HCT116 (cell line): ENCODE measurements at regions not wholly inside any gene's neighbourhood (a gene's known extent, or its start where the extent isn't known, plus 50 kb on each side); places are given as distances from the start of the nearest gene placed in this dataset.
A peak's percentile ranks its signal among the peaks of the same experiment; 100 is the strongest.

Source experiments
- ATAC-seq: fragments of 200-7000 bp; cut with Tn5 transposase; 2 replicates; pipeline ENCODE4 v1.9.1; 2020; ENCODE audit warnings: mild to moderate bottlenecking, moderate library complexity
- BruUV-seq: library from RNA; stranded (reverse); fragments of 400-500 nt; replicated peaks from 2 replicates; lab custom pipeline; 2021; lab: Mats Ljungman, UMichigan
- CTCF ChIA-PET: fragments of 300-600 bp; sonication (Branson Sonifier 250); formaldehyde crosslinking; loops from one replicate; lab custom pipeline; 2021; ENCODE audit warnings: antibody characterized with exemption; lab: Charles Lee
- POLR2A ChIA-PET: fragments of 300-600, 350-600 bp; sonication (Branson Sonifier 250); formaldehyde crosslinking; loops from one replicate; lab custom pipeline; 2021; ENCODE audit warnings: antibody characterized with exemption; lab: Charles Lee
- RAD21 ChIA-PET, 2 experiments: fragments of 300-600 bp; sonication (Branson Sonifier 250); formaldehyde crosslinking; loops; one replicate each; lab custom pipeline; 2023; ENCODE audit warnings: low total read pairs in 2 of 2; ENCODE audit not compliant: uncharacterized antibody in 2 of 2, unreplicated experiment in 2 of 2, low non-redundant PET in 1 of 2; lab: Charles Lee
- DNase-seq: peaks from one replicate; pipeline ENCODE4 v3.0.0-alpha.2; 2010; ENCODE audit warnings: low read depth, low spot score
- H2AFZ ChIP-seq: fragments of 200-600 bp; shearing (Covaris generic), sonication (generic); 2 replicates; pipeline ENCODE4 v1.6.1; 2017; ENCODE audit warnings: low read depth, mixed run types, mixed read lengths, antibody characterized with exemption, low read length; ENCODE audit not compliant: poor library complexity, severe bottlenecking
- H3K27ac ChIP-seq: 2 replicates; pipeline ENCODE4 v1.5.1; 2012; ENCODE audit warnings: low read depth, low read length
- H3K27me3 ChIP-seq: fragments of 200-600 bp; sonication (generic); 2 replicates; pipeline ENCODE4 v1.6.1; 2016; ENCODE audit warnings: mixed run types, low read length, mixed read lengths; ENCODE audit not compliant: insufficient read depth
- H3K36me3 ChIP-seq, 2 experiments: fragments of 200-500 bp in 1 of 2; fragments of 200-600 bp in 1 of 2; sonication (Bioruptor generic) in 1 of 2; sonication (generic) in 1 of 2; 2 replicates each; pipeline versions ENCODE4 v1.5.1 to v1.6.1; 2014 to 2016; ENCODE audit warnings: low read length in 2 of 2, inconsistent platforms in 1 of 2, mixed read lengths in 1 of 2, mixed run types in 1 of 2; ENCODE audit not compliant: insufficient read depth in 2 of 2, control insufficient read depth in 1 of 2
- H3K4me1 ChIP-seq, 2 experiments: fragments of 200-600 bp in 1 of 2; sonication (generic) in 1 of 2; 2 replicates each; pipeline versions ENCODE4 v1.5.1 to v1.6.1; 2012 to 2017; ENCODE audit warnings: low read length in 2 of 2, inconsistent platforms in 1 of 2, mild to moderate bottlenecking in 1 of 2, mixed read lengths in 1 of 2, mixed run types in 1 of 2, moderate library complexity in 1 of 2; ENCODE audit not compliant: insufficient read depth in 2 of 2, control insufficient read depth in 1 of 2
- H3K4me2 ChIP-seq: fragments of 200-600 bp; sonication (generic); 2 replicates; pipeline ENCODE4 v1.6.1; 2017; ENCODE audit warnings: mixed run types, low read length, mixed read lengths
- H3K4me3 ChIP-seq, 2 experiments: fragments of 200-600 bp in 1 of 2; sonication (generic) in 1 of 2; replicated peaks in 1 of 2; 2 replicates each; pipeline ENCODE4 v1.5.1; 2011 to 2016; ENCODE audit warnings: low read length in 2 of 2, control low read depth in 1 of 2, low read depth in 1 of 2, mild to moderate bottlenecking in 1 of 2, mixed read lengths in 1 of 2, mixed run types in 1 of 2
- H3K79me2 ChIP-seq: fragments of 200-600 bp; sonication (generic); 2 replicates; pipeline ENCODE4 v1.6.1; 2017; ENCODE audit warnings: mild to moderate bottlenecking, mixed run types, low read length, moderate library complexity, mixed read lengths; ENCODE audit not compliant: insufficient read depth
- H3K9ac ChIP-seq: fragments of 200-600 bp; sonication (generic); 2 replicates; pipeline ENCODE4 v1.6.1; 2016; ENCODE audit warnings: low read length, mixed read lengths
- H3K9me2 ChIP-seq: fragments of 200-600 bp; sonication (generic), shearing (Covaris generic); 2 replicates; pipeline ENCODE4 v1.6.1; 2017; ENCODE audit warnings: mixed run types, mild to moderate bottlenecking, moderate library complexity; ENCODE audit not compliant: insufficient read depth
- H3K9me3 ChIP-seq, 2 experiments: fragments of 200-500 bp in 1 of 2; fragments of 200-600 bp in 1 of 2; sonication (Bioruptor generic) in 1 of 2; sonication (generic) in 1 of 2; 2 replicates each; pipeline ENCODE4 v1.6.1; 2014 to 2017; ENCODE audit warnings: low read length in 2 of 2, mixed read lengths in 2 of 2, inconsistent platforms in 1 of 2, low read depth in 1 of 2, mild to moderate bottlenecking in 1 of 2, mixed run types in 1 of 2, moderate library complexity in 1 of 2; ENCODE audit not compliant: control insufficient read depth in 1 of 2, insufficient read depth in 1 of 2
- H4K20me1 ChIP-seq: fragments of 200-600 bp; sonication (generic), shearing (Covaris generic); 2 replicates; pipeline ENCODE4 v1.6.1; 2017; ENCODE audit warnings: mixed run types, mild to moderate bottlenecking, moderate library complexity; ENCODE audit not compliant: insufficient read depth
- CBX3 ChIP-seq: IDR thresholded peaks from 2 replicates; pipeline ENCODE4 v1.6.1; 2012; ENCODE audit warnings: low read depth
- CEBPB ChIP-seq: IDR thresholded peaks from 2 replicates; pipeline ENCODE4 v1.6.1; 2012; ENCODE audit warnings: low read depth
- EZH2 ChIP-seq: fragments of 200-600 bp; sonication (generic); IDR thresholded peaks from 2 replicates; pipeline ENCODE4 v1.6.1; 2017; ENCODE audit warnings: antibody characterized with exemption, mixed run types
- EZH2phosphoT487 ChIP-seq: fragments of 200-600 bp; IDR thresholded peaks from 2 replicates; pipeline ENCODE4 v1.6.1; 2018; ENCODE audit warnings: antibody characterized with exemption, borderline replicate concordance
- POLR2A ChIP-seq: IDR thresholded peaks from 2 replicates; pipeline ENCODE4 v1.7.0; 2011; ENCODE audit warnings: borderline replicate concordance; ENCODE audit not compliant: insufficient read depth, insufficient read length; ENCODE audit errors: extremely low read depth
- POLR2AphosphoS5 ChIP-seq: IDR thresholded peaks from 2 replicates; pipeline ENCODE4 v1.6.1; 2011; ENCODE audit warnings: mild to moderate bottlenecking, low read depth, low read length, moderate library complexity
- RAD21 ChIP-seq: IDR thresholded peaks from 2 replicates; pipeline ENCODE4 v1.6.1; 2012; ENCODE audit warnings: low read depth, mild to moderate bottlenecking
- TCF7L2 ChIP-seq: IDR thresholded peaks from 2 replicates; pipeline ENCODE4 v1.7.0; 2011; ENCODE audit warnings: borderline replicate concordance, inconsistent platforms; ENCODE audit not compliant: insufficient read depth, insufficient read length; ENCODE audit errors: extremely low read depth
- YY1 ChIP-seq: IDR thresholded peaks from 2 replicates; pipeline ENCODE4 v1.6.1; 2011; ENCODE audit warnings: low read length, low read depth, moderate library complexity, mild to moderate bottlenecking; ENCODE audit not compliant: insufficient replicate concordance; ENCODE audit errors: extremely low read depth
- ZFX ChIP-seq: fragments of 450-650 bp; IDR thresholded peaks from 2 replicates; pipeline ENCODE4 v1.6.1; 2017
- intact Hi-C: fragments of 100-400 bp; cut with micrococcal nuclease; formaldehyde crosslinking; loops from 2 replicates; pipeline ENCODE4 v1.10.0; 2022
- TF ChIP-seq, protein P1 (sequence below): IDR thresholded peaks from 2 replicates; pipeline ENCODE4 v1.6.1; 2012
- TF ChIP-seq, protein P2 (sequence below): IDR thresholded peaks from 2 replicates; pipeline ENCODE4 v1.6.1; 2012
- TF ChIP-seq, protein P3 (sequence below): IDR thresholded peaks from 2 replicates; pipeline ENCODE4 v1.6.1; 2012; ENCODE audit warnings: low read depth
- TF ChIP-seq, protein P4 (sequence below), 3 experiments: fragments of 200-600 bp in 1 of 3; sonication (generic) in 1 of 3; IDR thresholded peaks in 2 of 3; conservative IDR thresholded peaks in 1 of 3; 2 replicates each; pipeline ENCODE4 v1.5.1; 2012 to 2017; ENCODE audit warnings: low read depth in 2 of 3, low read length in 2 of 3, antibody characterized with exemption in 1 of 3, borderline replicate concordance in 1 of 3, control low read depth in 1 of 3, mild to moderate bottlenecking in 1 of 3, mixed read lengths in 1 of 3, mixed run types in 1 of 3, moderate library complexity in 1 of 3; ENCODE audit not compliant: insufficient read depth in 1 of 3

DNA sequence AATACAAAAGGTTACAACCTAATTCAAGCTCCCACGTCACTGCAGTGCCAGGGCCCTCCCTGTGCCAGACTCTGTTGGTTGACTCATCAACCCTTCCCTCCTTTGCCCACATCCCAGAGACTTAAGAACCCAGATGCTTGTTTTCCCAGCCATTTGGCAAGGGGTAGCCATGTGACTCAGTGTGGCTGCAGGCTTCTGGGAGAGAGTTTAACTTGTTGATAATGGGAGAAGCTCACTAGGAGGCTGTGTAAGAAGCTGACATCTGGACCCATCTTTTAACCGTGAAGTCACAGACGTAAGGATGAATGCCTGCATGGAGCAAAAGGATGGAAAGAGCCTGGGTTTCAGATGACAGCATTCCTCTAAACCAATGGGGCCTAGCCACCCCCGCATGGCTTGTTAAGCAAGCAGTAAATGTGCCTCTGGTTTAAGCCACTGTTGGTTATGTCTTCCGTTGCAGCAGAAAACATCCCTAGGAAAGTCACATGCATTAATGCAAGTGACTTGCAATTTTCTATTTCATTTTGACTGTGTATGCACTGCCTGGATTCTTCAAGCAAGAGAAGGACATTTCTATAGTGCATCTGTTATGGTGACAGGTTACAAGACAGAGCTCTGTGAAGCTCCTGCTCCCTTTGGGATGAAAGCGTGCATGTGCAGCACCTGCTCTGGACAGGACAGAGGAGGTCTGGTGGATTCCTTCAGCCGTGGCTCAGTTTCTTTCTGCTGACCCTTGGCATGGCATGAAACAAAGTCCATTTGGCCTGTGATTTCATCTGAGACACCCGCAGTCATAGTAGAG, 57.5 kb upstream of the CREB5 start:
- no peak for DNase-seq
- ChIA-PET RAD21 (interaction anchor here in 1 of 2 experiments (0.5 kb wide), 1 partner anchor 14 kb away, joined by 4 read pairs; no protein-coding TSS in a partner anchor), CTCF (interaction anchor here (1.0 kb wide), 1 partner anchor 9 kb away, joined by 5 read pairs; no protein-coding TSS in a partner anchor)
- peak overlapping the region; percentile 16; the same call in 1 of the 2 replicates for H3K4me2 ChIP-seq
- no peaks in the 10 kb centered on the region for H3K9me2 ChIP-seq
- TF ChIP-seq ZFX, result no peak
- TF ChIP-seq, protein P1, sequence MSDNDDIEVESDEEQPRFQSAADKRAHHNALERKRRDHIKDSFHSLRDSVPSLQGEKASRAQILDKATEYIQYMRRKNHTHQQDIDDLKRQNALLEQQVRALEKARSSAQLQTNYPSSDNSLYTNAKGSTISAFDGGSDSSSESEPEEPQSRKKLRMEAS, result no peak
- TF ChIP-seq EZH2phosphoT487, result no peak
- TF ChIP-seq, protein P2, sequence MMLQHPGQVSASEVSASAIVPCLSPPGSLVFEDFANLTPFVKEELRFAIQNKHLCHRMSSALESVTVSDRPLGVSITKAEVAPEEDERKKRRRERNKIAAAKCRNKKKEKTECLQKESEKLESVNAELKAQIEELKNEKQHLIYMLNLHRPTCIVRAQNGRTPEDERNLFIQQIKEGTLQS, result no peak
- TF ChIP-seq CBX3, result no peak
- TF ChIP-seq CEBPB, result no peak
- TF ChIP-seq POLR2A, result no peak
- TF ChIP-seq, protein P3, sequence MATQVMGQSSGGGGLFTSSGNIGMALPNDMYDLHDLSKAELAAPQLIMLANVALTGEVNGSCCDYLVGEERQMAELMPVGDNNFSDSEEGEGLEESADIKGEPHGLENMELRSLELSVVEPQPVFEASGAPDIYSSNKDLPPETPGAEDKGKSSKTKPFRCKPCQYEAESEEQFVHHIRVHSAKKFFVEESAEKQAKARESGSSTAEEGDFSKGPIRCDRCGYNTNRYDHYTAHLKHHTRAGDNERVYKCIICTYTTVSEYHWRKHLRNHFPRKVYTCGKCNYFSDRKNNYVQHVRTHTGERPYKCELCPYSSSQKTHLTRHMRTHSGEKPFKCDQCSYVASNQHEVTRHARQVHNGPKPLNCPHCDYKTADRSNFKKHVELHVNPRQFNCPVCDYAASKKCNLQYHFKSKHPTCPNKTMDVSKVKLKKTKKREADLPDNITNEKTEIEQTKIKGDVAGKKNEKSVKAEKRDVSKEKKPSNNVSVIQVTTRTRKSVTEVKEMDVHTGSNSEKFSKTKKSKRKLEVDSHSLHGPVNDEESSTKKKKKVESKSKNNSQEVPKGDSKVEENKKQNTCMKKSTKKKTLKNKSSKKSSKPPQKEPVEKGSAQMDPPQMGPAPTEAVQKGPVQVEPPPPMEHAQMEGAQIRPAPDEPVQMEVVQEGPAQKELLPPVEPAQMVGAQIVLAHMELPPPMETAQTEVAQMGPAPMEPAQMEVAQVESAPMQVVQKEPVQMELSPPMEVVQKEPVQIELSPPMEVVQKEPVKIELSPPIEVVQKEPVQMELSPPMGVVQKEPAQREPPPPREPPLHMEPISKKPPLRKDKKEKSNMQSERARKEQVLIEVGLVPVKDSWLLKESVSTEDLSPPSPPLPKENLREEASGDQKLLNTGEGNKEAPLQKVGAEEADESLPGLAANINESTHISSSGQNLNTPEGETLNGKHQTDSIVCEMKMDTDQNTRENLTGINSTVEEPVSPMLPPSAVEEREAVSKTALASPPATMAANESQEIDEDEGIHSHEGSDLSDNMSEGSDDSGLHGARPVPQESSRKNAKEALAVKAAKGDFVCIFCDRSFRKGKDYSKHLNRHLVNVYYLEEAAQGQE, result no peak
- no peak for TF ChIP-seq EZH2
- no peak for TF ChIP-seq YY1
- TF ChIP-seq, protein P4, sequence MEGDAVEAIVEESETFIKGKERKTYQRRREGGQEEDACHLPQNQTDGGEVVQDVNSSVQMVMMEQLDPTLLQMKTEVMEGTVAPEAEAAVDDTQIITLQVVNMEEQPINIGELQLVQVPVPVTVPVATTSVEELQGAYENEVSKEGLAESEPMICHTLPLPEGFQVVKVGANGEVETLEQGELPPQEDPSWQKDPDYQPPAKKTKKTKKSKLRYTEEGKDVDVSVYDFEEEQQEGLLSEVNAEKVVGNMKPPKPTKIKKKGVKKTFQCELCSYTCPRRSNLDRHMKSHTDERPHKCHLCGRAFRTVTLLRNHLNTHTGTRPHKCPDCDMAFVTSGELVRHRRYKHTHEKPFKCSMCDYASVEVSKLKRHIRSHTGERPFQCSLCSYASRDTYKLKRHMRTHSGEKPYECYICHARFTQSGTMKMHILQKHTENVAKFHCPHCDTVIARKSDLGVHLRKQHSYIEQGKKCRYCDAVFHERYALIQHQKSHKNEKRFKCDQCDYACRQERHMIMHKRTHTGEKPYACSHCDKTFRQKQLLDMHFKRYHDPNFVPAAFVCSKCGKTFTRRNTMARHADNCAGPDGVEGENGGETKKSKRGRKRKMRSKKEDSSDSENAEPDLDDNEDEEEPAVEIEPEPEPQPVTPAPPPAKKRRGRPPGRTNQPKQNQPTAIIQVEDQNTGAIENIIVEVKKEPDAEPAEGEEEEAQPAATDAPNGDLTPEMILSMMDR (IDR thresholded peaks at IDR 0.05 in 2 of 3, conservative IDR thresholded peaks at IDR 0.05 in 1 of 3; ENCODE audit: borderline replicate concordance in 1 of 3, insufficient read depth in 1 of 3, low read depth in 2 of 3, low read length in 2 of 3), result no peak
- no peak for TF ChIP-seq RAD21
- no peak for TF ChIP-seq POLR2AphosphoS5
- no peak for TF ChIP-seq TCF7L2
- TF ChIP-seq, all 23 proteins: peak for 0
- Histone ChIP-seq H3K36me3 (no peaks in the 10 kb centered on the region), H3K4me1 (peaks cover 3 to 22% of the 10 kb centered on the region in 2 experiments; a peak in 3 of 4 replicates), H3K9ac (no peak overlapping the region), H2AFZ (no peak overlapping the region), H3K4me3 (no peak overlapping the region), H3K9me3 (no peaks in the 10 kb centered on the region), H3K27ac (no peak overlapping the region), H3K79me2 (no peaks in the 10 kb centered on the region), H4K20me1 (no peaks in the 10 kb centered on the region), H3K27me3 (no peaks in the 10 kb centered on the region)
- POLR2A ChIA-PET, result no interaction called here
- peak; percentile 53 for ATAC-seq
- BruUV-seq, result no TSS peak
- intact Hi-C loops, result no loop called here
